AG04450 (cell line): ENCODE measurements at regions not wholly inside any gene's neighbourhood (a gene's known extent, or its start where the extent isn't known, plus 50 kb on each side); places are given as distances from the start of the nearest gene placed in this dataset.

ENCODE experiments used
- CTCF ChIA-PET: fragments of 300-600, 350-600 bp; formaldehyde crosslinking; extraction: SDS; loops from one replicate; lab custom pipeline; 2022; ENCODE audit warnings: antibody characterized with exemption, inconsistent platforms; lab: Charles Lee
- POLR2A ChIA-PET: fragments of 350-600 bp; formaldehyde crosslinking; extraction: SDS; loops from one replicate; lab custom pipeline; 2021; ENCODE audit warnings: antibody characterized with exemption, inconsistent platforms; lab: Yijun Ruan, JAX
- DNase-seq: peaks from one replicate; pipeline ENCODE4 v3.0.0-alpha.2; 2011; ENCODE audit warnings: low read depth, low spot score
- H3K27ac ChIP-seq: one replicate; pipeline ENCODE4 v1.5.1; 2012; ENCODE audit warnings: low read depth, low read length, control low read depth
- H3K27me3 ChIP-seq: one replicate; pipeline ENCODE4 v1.6.0; 2012; ENCODE audit warnings: low read length; ENCODE audit not compliant: control insufficient read depth, insufficient read depth
- H3K4me3 ChIP-seq: 2 replicates; pipeline ENCODE4 v1.5.1; 2011; ENCODE audit warnings: mild to moderate bottlenecking, low read depth, low read length, control low read depth
- H3K9me3 ChIP-seq: 2 replicates; pipeline ENCODE4 v1.5.1; 2012; ENCODE audit warnings: low read length; ENCODE audit not compliant: control insufficient read depth, insufficient read depth
- CTCF ChIP-seq: IDR thresholded peaks from 2 replicates; pipeline ENCODE4 v1.5.1; 2011; ENCODE audit warnings: low read depth, low read length, control low read depth, inconsistent platforms

- no peak for TF ChIP-seq CTCF
- ChIA-PET POLR2A (no interaction called here), CTCF (no interaction called here)
- no peaks in the 10 kb centered on the region for H3K27me3 ChIP-seq
- H3K9me3 ChIP-seq, result no peaks in the 10 kb centered on the region
- H3K4me3 ChIP-seq, result no peak overlapping the region
- no peak overlapping the region for H3K27ac ChIP-seq
- no peak for DNase-seq
These were observed 103.4 kb downstream of the EDEM1 start for GRCh38 chr3:5290915-5291314.

- no peak for TF ChIP-seq CTCF
- Histone ChIP-seq H3K27me3 (no peaks in the 10 kb centered on the region), H3K9me3 (no peaks in the 10 kb centered on the region), H3K4me3 (no peak overlapping the region), H3K27ac (no peak overlapping the region)
- ChIA-PET CTCF (interaction anchor here (2.5 kb wide), 1 partner anchor 14 kb away, joined by 11 read pairs; no protein-coding TSS in a partner anchor), POLR2A (no interaction called here)
- DNase-seq, result no peak
These were observed 105.0 kb downstream of the EDEM1 start for GRCh38 chr3:5292512-5292911.

- Histone ChIP-seq H3K27me3 (no peaks in the 10 kb centered on the region), H3K27ac (no peak overlapping the region), H3K9me3 (no peaks in the 10 kb centered on the region), H3K4me3 (no peak overlapping the region)
- POLR2A ChIA-PET, result no interaction called here
- CTCF ChIA-PET, result interaction anchor here (2.5 kb wide), 1 partner anchor 13 kb away, joined by 11 read pairs; no protein-coding TSS in a partner anchor
- TF ChIP-seq CTCF, result no peak
- DNase-seq, result no peak
These were observed 105.7 kb downstream of the EDEM1 start for GRCh38 chr3:5293207-5293606.

GRCh38 chr3:5294356-5294755, 106.8 kb downstream of the EDEM1 start:
- ChIA-PET POLR2A (no interaction called here), CTCF (no interaction called here)
- Histone ChIP-seq H3K27ac (no peak overlapping the region), H3K9me3 (no peaks in the 10 kb centered on the region), H3K4me3 (no peak overlapping the region), H3K27me3 (no peaks in the 10 kb centered on the region)
- TF ChIP-seq CTCF, result no peak
- DNase-seq, result no peak

- no peak overlapping the region for H3K27ac ChIP-seq
- CTCF ChIA-PET, result no interaction called here
- no peaks in the 10 kb centered on the region for H3K27me3 ChIP-seq
- no peak overlapping the region for H3K4me3 ChIP-seq
- no peaks in the 10 kb centered on the region for H3K9me3 ChIP-seq
- no peak for TF ChIP-seq CTCF
- no peak for DNase-seq
- POLR2A ChIA-PET, result no interaction called here
These were observed 107.7 kb downstream of the EDEM1 start for GRCh38 chr3:5295191-5295690.
